Epithelial cell of esophagus (primary cell): ENCODE measurements at regions not wholly inside any gene's neighbourhood (a gene's known extent, or its start where the extent isn't known, plus 50 kb on each side); places are given as distances from the start of the nearest gene placed in this dataset.
A peak's percentile ranks its signal among the peaks of the same experiment; 100 is the strongest.
"Not testable (repeated sequence)": the region's sequence is repeated elsewhere in the genome, so short reads cannot be mapped to it uniquely, and the experiment has no call there.

Source experiments
- DNase-seq: peaks from one replicate; pipeline ENCODE4 v3.0.0; 2010; ENCODE audit warnings: low read depth
- H3K4me3 ChIP-seq: 2 replicates; pipeline ENCODE4 v1.5.1; 2011; ENCODE audit warnings: mild to moderate bottlenecking, low read length, control low read depth
- CTCF ChIP-seq: IDR thresholded peaks from 2 replicates; pipeline ENCODE4 v1.5.1; 2011; ENCODE audit warnings: low read depth, mild to moderate bottlenecking, low read length, control low read depth, inconsistent platforms; ENCODE audit not compliant: insufficient read depth; ENCODE audit errors: missing control alignments

GRCh38 chr6:48951917-48952316 lies 511.1 kb downstream of the MMUT start:
- no peak for DNase-seq
- no peak for TF ChIP-seq CTCF
- no peak overlapping the region for H3K4me3 ChIP-seq

- DNase-seq, H3K4me3 ChIP-seq: not testable (repeated sequence)
Observed at GRCh38 chr6:48944276-48944675, 518.8 kb downstream of the MMUT start.

DNA sequence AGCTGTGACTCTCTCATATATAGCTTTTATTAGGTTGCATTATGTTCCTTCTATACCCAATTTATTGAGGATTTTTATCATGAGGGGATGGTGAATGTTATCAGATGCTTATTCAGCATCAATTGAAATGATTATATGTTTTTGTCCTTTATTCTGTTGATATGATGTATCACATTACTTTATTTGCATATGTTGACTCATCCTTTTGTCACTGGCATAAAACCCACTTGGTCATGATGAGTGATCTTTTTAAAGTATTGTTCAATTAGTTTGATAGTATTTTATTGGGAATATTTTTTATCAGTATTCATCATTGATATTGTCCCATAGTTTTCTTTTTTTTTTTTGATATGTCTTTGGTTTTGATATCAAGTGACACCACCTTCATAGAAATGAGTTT lies 529.9 kb downstream of the MMUT start:
- H3K4me3 ChIP-seq, result no peak overlapping the region
- no peak for TF ChIP-seq CTCF
- DNase-seq, result peak; percentile 10

DNA sequence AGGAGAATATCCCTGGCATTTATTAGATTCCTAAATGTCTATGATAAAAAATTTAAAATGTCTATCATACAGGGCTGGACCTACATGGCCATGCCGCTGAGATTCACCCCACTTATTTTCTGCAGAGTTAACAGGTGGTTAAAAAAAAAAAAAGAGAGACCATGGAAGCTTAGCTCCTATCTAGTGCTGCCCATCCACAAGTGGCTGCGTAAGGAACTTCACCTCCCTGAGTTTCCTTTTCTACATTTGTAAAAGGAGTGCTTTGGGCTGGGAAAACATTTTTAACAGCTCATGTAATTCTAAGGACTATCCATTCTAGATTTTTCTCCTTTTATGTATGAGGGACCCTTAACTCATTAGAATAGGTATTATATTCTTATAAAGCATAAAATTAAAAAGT lies 534.1 kb downstream of the MMUT start:
- no peak for DNase-seq
- TF ChIP-seq CTCF, result peak; percentile 22
- H3K4me3 ChIP-seq, result no peak overlapping the region

DNA sequence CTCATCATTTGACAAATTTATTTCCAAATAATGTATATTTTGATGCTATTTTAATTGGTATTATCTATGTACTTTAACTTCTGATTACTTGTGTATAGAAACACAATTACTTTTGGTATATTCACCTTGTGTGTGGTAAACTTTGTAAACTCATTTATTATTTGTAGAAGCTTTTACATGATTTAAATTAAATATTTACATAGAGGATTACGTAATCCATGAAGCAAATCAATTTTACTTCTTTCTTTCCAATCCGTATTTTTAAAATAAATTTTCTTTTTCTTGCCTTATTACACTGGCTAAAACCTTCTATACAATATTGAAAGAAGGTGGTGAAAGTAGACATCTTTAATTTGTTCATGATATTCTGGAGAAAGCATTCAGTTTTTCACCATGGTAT lies 540.2 kb downstream of the MMUT start:
- no peak for TF ChIP-seq CTCF
- no peak for DNase-seq
- H3K4me3 ChIP-seq, result no peak overlapping the region

- no peak overlapping the region for H3K4me3 ChIP-seq
- no peak for TF ChIP-seq CTCF
- no peak for DNase-seq
Observed at GRCh38 chr6:48919555-48919954, 543.5 kb downstream of the MMUT start.

GRCh38 chr6:48917233-48917632 lies 545.8 kb downstream of the MMUT start:
- TF ChIP-seq CTCF, result no peak
- DNase-seq, result no peak

GRCh38 chr6:48916607-48917006 lies 546.4 kb downstream of the MMUT start:
- TF ChIP-seq CTCF, result no peak
- no peak for DNase-seq

More at GRCh38 chr6:48917233-48917632, 545.8 kb downstream of the MMUT start:
- no peak overlapping the region for H3K4me3 ChIP-seq

More at GRCh38 chr6:48916607-48917006, 546.4 kb downstream of the MMUT start:
- no peak overlapping the region for H3K4me3 ChIP-seq
